ENCODE measurements at regions not wholly inside any gene's neighbourhood (a gene's known extent, or its start where the extent isn't known, plus 50 kb on each side); places are given as distances from the start of the nearest gene placed in this dataset.

GRCh38 chr11:109968781-109969180 is 124.4 kb upstream of the ZC3H12C start:
- no peak for DNase-seq

DNA sequence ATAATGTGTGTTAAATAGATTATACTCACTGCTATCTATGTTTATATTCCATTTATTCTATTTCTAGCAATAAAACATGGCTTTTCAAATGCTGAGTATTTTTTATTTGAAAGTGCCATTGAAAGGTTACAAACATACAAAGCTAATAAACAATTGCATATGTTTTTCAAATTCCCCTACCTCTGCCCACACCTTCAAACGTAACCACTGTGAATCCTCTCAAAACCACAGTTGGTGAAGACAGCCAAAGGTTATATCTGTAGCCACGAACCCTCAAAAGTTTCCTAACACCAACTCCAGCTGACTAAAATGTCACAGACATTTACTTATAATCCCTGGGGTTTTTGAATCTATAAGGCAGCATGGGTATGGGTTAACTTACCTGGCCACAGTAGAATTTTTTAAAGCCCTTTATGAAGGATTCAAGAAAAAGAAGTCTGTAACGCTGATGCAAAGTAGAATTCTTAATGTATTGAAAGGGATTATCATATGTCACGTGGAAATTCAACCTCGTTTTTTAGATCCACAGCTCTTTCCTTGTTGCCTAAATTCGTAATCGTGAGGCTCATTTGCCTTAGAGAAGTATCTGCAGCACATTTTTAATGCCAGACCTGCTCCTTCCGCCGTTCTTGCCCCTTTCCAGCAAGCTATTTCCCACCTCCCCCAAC is 122.5 kb upstream of the ZC3H12C start:
- no peak for DNase-seq

DNA sequence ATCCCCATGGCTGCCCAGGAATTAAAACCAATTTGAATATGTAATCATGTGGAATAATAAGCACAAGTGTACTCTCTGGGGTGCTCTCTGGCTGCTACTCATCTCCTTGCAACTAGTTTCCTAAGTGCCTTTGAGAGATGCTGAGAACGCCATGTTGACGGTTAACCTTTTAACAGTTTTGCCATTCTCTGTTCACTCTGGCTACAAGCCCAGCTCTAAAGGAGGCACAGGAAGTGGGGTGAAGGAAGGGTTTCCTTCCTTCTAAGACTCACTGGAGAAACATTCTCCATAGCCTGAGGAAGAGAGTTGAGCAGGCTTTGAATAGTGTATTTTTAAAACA is 122.0 kb upstream of the ZC3H12C start:
- peak in 5 of 51 donors; percentile 5 to 42 (median 8) for DNase-seq

- DNase-seq: peak in 1 of 51 donors; percentile 17
These were observed 120.9 kb upstream of the ZC3H12C start for GRCh38 chr11:109972181-109972715.

- DNase-seq: no peak
These were observed 120.3 kb upstream of the ZC3H12C start for GRCh38 chr11:109972939-109973338.

DNA sequence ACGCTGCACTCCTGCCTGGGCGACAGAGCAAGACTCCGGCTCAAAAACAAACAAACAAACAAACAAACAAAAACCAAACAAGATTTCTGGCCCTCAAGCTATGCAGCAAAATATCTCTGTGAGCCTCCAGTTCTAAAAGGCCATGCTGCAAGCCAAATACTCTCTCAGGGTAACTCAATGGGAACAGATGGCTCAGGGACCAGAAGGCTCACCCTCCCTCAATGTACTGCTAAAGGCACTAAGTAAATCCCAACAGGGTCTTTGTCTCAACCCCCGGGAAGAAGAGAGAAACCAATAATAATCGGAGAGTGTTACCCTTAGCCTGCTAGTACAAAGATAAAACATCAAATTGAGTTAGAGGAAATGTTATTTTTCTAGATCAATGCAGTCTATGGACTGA is 119.7 kb upstream of the ZC3H12C start:
- no peak for DNase-seq

DNA sequence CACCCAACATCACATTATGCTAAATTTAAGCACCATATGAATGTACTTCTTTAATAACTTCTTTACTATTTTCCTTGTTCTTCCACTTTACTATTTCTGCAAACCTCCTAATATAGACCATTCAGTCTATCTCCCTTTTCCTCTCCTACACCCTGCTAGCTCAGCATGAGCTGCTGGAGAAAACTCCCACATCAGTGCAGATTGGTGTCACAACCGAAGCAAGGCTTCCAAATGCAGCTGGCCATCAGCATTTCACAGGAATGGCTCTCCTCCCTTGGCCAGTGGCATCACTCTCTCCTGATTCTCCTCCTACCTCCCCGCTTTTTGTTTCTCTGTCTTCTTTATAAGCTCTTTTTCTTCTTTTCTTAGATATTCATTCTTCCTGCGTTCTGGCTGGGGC is 118.7 kb upstream of the ZC3H12C start:
- no peak for DNase-seq

DNA sequence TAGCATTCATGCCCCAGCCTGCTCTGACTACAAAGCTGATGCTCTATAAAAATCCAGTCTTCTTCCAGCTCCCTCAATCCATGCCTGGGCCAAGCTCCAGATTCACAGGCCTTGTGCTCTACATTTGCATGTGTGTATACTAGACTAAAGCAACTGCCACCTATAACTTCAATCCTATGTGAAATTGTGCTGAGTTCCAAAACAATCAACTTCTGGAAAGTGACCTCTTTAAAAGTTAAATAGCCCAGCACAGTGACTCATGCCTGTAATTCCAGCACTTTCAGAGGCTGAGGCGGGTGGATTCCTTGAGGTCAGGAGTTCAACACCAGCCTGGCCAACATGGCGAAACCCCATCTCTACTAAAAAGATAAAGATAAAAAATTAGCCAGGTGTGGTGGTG is 114.3 kb upstream of the ZC3H12C start:
- DNase-seq: no peak

DNA sequence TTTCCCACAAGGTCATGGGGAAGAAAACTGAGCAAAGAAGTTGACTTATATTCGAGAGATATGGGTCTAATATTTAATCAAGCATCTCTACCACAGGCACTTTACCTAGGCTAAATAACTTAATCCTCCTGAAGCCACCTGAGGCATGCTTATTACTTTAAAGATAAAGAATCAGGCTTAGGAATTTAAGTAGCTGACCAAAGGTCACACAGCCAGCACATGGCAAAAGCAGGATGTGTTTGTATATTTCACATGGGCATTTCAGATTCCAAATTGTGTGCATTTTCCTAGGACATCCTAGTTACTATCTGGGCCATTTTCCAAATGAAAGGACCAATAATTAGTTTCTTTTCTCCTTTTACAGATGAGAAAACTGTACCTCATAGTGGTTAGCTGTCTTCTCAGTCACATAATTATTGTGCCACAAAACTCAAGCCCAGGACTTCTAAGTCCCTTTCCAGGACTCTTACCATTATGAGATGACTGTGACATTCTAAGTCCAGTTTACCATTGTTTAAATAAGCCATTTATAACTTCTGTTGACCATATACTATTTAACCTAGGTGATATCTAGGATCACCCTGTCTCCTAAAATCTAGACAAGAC is 112.1 kb upstream of the ZC3H12C start:
- DNase-seq: no peak

DNA sequence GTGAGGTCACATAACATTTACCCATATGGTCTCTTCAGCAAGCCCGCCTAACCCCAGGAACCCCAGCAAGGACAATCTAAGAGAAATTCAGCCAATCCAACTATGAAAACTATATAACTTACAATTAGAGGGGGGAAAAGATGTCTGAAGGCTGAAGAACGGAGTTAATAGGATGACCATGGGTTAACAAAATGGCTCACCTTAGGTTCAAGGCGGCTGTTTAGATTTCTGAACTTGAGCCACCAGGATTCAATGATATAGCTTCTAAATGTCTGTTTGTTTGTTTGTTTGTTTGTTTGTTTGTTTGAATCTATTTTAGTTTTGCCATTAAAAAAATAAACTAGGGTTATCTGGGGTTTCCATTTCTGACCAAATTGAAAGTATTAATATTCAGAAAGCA is 109.8 kb upstream of the ZC3H12C start:
- DNase-seq: no peak

DNA sequence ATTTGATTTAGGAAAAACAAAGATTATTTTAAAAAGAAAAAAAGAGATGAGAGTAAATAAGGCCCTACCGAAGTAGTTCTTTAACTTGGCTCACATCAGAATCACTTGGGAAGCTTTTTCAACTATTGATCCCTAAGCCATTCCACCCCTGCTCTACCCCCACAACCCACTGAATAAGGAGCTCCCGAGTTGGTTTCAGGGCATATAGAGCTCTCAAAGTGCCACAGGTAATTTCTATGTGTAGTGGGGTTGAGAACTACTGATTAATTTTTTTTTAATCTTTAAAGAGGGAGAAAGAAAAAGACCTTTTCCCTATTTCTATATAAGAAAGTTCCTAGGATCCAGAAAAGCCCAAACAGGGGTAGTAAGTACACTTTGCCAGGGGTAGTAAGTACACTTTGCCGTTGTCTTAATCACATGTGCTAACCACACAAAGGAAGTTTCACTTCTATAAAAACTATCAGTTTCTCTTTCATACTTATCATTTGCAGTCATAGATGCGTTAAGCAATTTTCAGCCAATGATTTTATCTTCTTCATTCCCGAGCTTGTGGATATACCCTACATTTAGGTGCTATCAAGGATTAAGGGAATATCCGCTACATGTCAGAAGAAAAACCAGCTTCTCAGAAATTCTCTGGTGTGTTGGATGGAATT is 108.4 kb upstream of the ZC3H12C start:
- DNase-seq: no peak

- no peak for DNase-seq
These were observed 106.7 kb upstream of the ZC3H12C start for GRCh38 chr11:109986488-109986887.

GRCh38 chr11:109991835-109992234 is 101.4 kb upstream of the ZC3H12C start:
- no peak for DNase-seq

DNA sequence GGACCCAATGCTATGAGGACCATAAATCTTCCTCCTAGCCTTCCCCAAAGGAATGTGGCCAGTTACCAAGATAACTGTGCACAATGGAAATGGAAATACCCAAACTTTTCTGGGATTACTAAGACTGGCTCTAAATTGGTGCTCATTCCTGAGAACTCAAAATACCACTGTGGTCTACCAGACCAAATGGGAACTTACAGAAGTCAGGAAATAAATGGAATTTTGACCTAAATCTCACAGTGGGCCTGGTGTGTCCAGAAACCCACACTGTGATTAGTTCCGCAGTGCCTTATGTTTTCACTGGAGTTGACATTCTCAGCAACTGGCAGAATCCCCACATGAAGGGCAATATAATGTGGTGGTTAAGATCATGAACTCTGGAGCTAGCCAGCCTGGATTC is 99.4 kb upstream of the ZC3H12C start:
- DNase-seq: no peak

- no peak for DNase-seq
These were observed 98.3 kb upstream of the ZC3H12C start for GRCh38 chr11:109994907-109995306.

DNA sequence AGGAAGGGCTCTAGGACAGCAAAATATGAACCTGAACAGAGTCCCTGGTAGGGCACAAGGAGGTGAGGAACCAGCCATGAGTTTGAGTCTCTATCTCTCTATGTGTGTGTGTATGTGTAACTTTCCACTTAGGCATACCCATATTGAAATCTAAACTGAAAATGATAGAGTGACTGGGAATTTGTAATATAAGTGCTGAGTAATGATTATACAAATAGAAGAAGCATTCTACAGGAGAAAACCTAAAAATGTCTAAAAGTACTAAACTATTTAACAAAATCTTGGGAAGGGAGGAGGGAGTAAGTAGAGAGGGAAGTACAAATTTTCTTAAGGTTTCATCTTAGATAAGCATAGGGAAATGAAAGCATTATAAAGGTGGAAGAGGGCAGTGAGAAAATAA is 97.1 kb upstream of the ZC3H12C start:
- DNase-seq: no peak

- peak in 22 of 51 donors; percentile 2 to 56 (median 12) for DNase-seq
These were observed 94.3 kb upstream of the ZC3H12C start for GRCh38 chr11:109998921-109999320.

DNA sequence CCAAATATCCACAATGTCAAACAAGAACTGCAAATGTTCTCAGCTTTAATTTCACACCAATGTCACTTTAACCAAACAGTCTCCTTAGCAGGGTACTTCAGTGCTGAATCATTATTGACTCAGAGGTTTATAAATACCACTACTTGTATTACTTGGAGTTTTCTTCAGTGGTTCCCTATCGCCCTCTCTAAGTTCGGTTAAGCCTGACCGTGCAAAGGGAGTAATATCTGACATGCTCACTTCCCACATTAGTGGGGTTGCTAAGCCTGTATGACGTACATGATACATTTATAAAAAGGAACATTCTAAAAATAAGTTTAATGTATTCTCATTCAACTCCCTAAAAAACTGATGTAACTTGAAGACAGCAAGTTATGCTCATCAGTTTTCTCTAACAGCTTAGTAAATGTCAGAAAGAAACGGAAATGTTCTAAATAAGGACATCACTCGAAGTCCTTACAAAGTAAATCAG is 93.1 kb upstream of the ZC3H12C start:
- peak in 1 of 51 donors; percentile 32 for DNase-seq

GRCh38 chr11:110000850-110001249 is 92.3 kb upstream of the ZC3H12C start:
- DNase-seq: peak in 1 of 51 donors; percentile 0

DNA sequence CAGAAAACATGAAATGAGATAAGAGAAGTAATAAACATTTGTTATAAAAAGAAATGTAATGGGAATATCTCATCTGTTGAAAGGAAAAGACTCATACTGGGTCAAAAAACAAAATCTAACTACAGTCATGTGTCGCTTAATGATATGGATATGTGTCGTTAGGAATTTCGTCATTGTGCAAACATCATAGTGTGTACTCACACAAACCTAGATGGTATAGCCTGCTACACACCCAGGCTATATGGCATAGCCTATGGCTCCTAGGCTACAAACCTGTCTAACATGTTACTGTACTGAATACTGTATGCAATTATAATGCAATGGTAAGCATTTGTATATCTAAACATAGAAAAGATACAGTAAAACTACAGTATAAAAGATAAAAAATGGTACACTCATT is 89.8 kb upstream of the ZC3H12C start:
- no peak for DNase-seq

DNA sequence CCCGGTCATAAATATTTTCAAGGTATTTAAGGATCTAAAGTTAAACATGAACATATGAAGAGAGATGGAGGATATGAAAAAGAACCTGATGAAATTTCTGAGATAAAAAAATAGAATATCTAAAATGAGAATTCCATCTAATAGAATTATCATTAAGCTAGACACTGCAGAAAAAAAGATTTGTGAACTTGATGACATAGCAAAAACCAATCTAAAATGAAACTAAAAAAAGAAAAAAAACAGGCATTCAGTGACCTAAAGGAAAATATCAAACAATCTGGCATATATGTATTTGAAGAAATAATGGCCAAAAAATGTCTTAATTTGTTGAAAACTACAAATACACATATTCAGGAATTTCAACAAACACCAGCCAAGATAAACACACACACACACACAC is 81.6 kb upstream of the ZC3H12C start:
- no peak for DNase-seq

- no peak for DNase-seq
These were observed 77.5 kb upstream of the ZC3H12C start for GRCh38 chr11:110015695-110016094.

DNA sequence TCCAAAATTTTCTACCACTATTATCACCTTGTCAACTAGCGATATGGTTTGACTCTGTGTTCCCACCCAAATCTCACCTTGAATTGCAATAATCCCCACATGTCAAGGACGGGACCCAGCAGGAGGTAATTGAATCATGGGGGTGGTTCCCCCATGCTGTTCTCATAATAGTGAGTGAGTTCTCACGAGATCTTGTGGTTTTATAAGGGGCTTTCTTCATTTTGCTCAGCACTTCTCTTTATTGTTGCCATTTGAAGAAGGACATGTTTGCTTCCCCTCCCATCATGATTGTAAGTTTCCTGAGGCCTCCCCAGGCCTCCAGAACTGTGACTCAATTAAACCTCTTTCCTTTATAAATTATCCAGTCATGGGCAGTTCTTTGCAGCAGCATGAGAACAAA is 73.5 kb upstream of the ZC3H12C start:
- DNase-seq: no peak
